HG03103 (cell line): ENCODE measurements at regions not wholly inside any gene's neighbourhood (a gene's known extent, or its start where the extent isn't known, plus 50 kb on each side); places are given as distances from the start of the nearest gene placed in this dataset.

ENCODE experiments used
- ATAC-seq: cut with Tn5 transposase; IDR thresholded peaks from one replicate; pipeline ENCODE4 v1.9.1; 2021; ENCODE audit warnings: low read depth; ENCODE audit not compliant: unreplicated experiment

GRCh38 chr2:120453635-120453998 is 107.7 kb downstream of the INHBB start:
- ATAC-seq: no peak

- no peak for ATAC-seq
Observed at GRCh38 chr2:120454654-120455385, 108.9 kb downstream of the INHBB start.

- ATAC-seq: no peak
Observed at GRCh38 chr2:120455390-120455789, 109.5 kb downstream of the INHBB start.

GRCh38 chr2:120456867-120457266 is 110.9 kb downstream of the INHBB start:
- no peak for ATAC-seq

- no peak for ATAC-seq
Observed at GRCh38 chr2:120460511-120460910, 114.6 kb downstream of the INHBB start.

GRCh38 chr2:120461092-120461491 is 115.2 kb downstream of the INHBB start:
- ATAC-seq: no peak

- ATAC-seq: no peak
Observed at GRCh38 chr2:120461546-120462537, 115.9 kb downstream of the INHBB start.

GRCh38 chr2:120463527-120463926 is 117.6 kb downstream of the INHBB start:
- no peak for ATAC-seq

GRCh38 chr2:120463996-120464395 is 118.1 kb downstream of the INHBB start:
- ATAC-seq: no peak

- no peak for ATAC-seq
Observed at GRCh38 chr2:120464448-120464931, 118.6 kb downstream of the INHBB start.

GRCh38 chr2:120465012-120465700 is 119.2 kb downstream of the INHBB start:
- no peak for ATAC-seq

- no peak for ATAC-seq
Observed at GRCh38 chr2:120465701-120465988, 119.7 kb downstream of the INHBB start.

GRCh38 chr2:120465989-120466703 is 120.2 kb downstream of the INHBB start:
- ATAC-seq: no peak

- ATAC-seq: no peak
Observed at GRCh38 chr2:120466704-120467054, 120.7 kb downstream of the INHBB start.

- no peak for ATAC-seq
Observed at GRCh38 chr2:120468136-120468535, 122.2 kb downstream of the INHBB start.

GRCh38 chr2:120469426-120469825 is 123.5 kb downstream of the INHBB start:
- ATAC-seq: no peak

- ATAC-seq: no peak
Observed at GRCh38 chr2:120470041-120470965, 124.4 kb downstream of the INHBB start.

GRCh38 chr2:120471166-120471565 is 125.2 kb downstream of the INHBB start:
- ATAC-seq: no peak

- no peak for ATAC-seq
Observed at GRCh38 chr2:120472031-120472430, 126.1 kb downstream of the INHBB start.
